SK-N-SH (cell line): ENCODE measurements at regions not wholly inside any gene's neighbourhood (a gene's known extent, or its start where the extent isn't known, plus 50 kb on each side); places are given as distances from the start of the nearest gene placed in this dataset.

Source experiments
- EP300 ChIP-seq, 2 experiments: IDR thresholded peaks; 2 replicates each; pipeline versions ENCODE4 v1.4.0 to v1.6.1; 2012; ENCODE audit warnings: borderline replicate concordance in 1 of 2, low read depth in 1 of 2, low read length in 1 of 2
- NRF1 ChIP-seq: IDR thresholded peaks from 2 replicates; pipeline ENCODE4 v1.6.1; 2012; ENCODE audit warnings: low read depth, mild to moderate bottlenecking, low read length
- POLR2AphosphoS5 ChIP-seq: IDR thresholded peaks from 2 replicates; pipeline ENCODE4 v1.6.1; 2012; ENCODE audit warnings: low read depth, low read length
- TAF1 ChIP-seq: IDR thresholded peaks from 2 replicates; pipeline ENCODE4 v1.6.1; 2012; ENCODE audit warnings: low read depth, mild to moderate bottlenecking, low read length, moderate library complexity, borderline replicate concordance
- YY1 ChIP-seq: IDR thresholded peaks from 2 replicates; pipeline ENCODE4 v1.4.0; 2012; ENCODE audit warnings: low read depth, mild to moderate bottlenecking
- TF ChIP-seq, protein P1 (sequence below): fragments of 200-600 bp; sonication (generic); IDR thresholded peaks from 2 replicates; pipeline ENCODE4 v1.6.1; 2017; ENCODE audit warnings: antibody characterized with exemption, mild to moderate bottlenecking, moderate library complexity
- TF ChIP-seq, protein P2 (sequence below): IDR thresholded peaks from 2 replicates; pipeline ENCODE4 v1.4.0; 2012; ENCODE audit warnings: low read depth, borderline replicate concordance

DNA sequence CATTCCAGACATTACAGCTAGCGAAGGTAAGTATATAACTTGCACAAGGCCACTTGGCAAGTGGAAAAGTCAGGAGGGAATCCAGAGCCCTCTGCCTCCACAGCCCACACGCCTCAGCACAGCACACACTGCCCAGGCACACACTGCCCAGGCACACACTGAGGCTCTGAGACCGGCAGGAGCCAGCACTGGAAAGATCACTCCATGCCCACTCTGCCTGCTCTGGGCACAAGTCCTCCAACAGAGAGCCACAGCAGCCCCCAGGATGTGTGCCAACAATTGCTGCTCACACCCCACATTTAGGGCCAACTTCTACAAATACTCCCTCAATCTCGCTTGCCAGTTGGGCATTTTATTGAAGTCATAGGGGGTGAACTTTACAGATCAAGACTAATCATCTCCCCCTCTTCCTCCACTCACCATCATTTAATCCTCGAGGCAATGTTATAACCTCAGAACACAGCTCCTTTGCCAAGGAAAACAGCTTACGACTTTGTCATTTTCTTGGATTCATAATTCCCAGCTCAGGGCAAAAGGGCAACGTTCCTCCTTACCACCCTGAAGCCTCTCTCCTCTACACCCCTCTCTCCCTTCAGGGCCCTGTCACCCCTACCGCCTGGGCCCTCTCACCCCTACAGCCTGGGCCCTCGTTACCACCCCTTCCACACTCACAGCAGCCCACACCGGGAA, 53.0 kb upstream of the TPM1 start:
- TF ChIP-seq, protein P1, sequence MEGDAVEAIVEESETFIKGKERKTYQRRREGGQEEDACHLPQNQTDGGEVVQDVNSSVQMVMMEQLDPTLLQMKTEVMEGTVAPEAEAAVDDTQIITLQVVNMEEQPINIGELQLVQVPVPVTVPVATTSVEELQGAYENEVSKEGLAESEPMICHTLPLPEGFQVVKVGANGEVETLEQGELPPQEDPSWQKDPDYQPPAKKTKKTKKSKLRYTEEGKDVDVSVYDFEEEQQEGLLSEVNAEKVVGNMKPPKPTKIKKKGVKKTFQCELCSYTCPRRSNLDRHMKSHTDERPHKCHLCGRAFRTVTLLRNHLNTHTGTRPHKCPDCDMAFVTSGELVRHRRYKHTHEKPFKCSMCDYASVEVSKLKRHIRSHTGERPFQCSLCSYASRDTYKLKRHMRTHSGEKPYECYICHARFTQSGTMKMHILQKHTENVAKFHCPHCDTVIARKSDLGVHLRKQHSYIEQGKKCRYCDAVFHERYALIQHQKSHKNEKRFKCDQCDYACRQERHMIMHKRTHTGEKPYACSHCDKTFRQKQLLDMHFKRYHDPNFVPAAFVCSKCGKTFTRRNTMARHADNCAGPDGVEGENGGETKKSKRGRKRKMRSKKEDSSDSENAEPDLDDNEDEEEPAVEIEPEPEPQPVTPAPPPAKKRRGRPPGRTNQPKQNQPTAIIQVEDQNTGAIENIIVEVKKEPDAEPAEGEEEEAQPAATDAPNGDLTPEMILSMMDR, result no peak
- TF ChIP-seq, protein P2, sequence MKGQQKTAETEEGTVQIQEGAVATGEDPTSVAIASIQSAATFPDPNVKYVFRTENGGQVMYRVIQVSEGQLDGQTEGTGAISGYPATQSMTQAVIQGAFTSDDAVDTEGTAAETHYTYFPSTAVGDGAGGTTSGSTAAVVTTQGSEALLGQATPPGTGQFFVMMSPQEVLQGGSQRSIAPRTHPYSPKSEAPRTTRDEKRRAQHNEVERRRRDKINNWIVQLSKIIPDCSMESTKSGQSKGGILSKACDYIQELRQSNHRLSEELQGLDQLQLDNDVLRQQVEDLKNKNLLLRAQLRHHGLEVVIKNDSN, result no peak
- TF ChIP-seq NRF1 (no peak), POLR2AphosphoS5 (no peak), YY1 (no peak), EP300 (IDR thresholded peaks at IDR 0.05; ENCODE audit: borderline replicate concordance in 1 of 2, low read depth in 1 of 2, low read length in 1 of 2) (no peak; a peak in 1 of 4 replicates), TAF1 (no peak)
